GM21447 (cell line): ENCODE measurements at regions not wholly inside any gene's neighbourhood (a gene's known extent, or its start where the extent isn't known, plus 50 kb on each side); places are given as distances from the start of the nearest gene placed in this dataset.

ENCODE experiments used
- ATAC-seq: cut with Tn5 transposase; IDR thresholded peaks from one replicate; pipeline ENCODE4 v1.9.1; 2021; ENCODE audit not compliant: unreplicated experiment

DNA sequence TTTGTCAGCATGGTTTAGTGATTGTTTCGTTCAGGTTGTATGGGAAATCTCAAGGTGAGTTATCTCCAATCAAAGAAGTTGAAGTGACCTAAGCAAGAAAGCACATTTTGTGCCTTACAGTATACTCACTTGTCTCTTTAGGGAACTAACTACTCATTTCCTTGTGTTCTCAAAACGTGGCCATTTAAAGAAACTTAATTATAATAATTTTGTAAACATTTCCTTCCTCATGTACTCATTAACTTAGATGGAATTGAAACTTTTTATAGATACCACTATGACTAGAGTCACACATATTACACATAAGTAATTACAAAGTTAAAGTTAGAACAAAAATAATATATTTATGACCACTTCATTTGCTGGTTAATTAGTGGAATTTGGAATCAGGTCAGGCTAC lies 552.6 kb downstream of the MRPL39 start:
- ATAC-seq, result no peak

DNA sequence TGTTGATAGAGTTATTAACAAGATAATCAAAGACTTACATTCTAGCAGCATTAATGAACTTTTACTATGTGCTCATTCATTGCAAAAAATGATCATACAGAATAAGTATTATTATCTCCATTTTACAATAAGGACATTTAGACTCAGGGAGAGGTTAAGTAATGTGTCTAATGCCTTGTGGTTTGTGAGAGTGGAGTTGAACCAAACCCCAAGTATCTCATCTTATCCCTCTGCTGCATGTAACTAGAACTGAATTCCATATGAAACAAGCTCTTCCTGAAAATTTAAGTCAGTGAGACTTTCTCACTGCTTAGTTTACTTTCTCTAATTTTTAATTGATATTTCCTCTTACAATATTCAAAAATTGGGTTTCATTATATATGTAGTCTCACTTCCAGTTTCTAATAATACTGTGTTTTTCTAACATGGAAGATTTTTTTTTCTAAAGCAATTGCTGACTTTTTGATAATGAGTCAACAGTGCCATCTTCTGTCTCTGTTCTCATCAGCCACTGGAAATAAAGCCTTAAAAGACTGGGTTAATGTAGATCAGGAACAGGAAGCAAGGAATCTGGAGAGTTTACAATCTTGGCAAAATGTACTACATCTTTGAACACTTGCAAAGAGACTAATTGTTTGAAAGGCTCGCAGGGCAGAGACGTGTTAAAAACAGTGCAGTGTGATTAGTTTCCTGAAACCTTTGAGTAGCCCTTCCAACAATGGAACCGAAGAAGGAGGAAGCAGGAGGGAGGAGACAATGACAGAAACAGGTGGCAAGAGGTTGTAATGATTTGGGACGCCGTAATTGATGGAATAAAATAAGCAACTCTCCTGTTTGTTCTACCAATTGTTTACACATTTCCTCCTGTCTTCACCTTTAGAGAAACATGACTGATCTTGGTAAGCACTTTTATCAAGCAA lies 567.6 kb downstream of the MRPL39 start:
- peak; percentile 90 for ATAC-seq

- ATAC-seq, result no peak
Observed at GRCh38 chr21:25036775-25037174, 570.5 kb downstream of the MRPL39 start.

DNA sequence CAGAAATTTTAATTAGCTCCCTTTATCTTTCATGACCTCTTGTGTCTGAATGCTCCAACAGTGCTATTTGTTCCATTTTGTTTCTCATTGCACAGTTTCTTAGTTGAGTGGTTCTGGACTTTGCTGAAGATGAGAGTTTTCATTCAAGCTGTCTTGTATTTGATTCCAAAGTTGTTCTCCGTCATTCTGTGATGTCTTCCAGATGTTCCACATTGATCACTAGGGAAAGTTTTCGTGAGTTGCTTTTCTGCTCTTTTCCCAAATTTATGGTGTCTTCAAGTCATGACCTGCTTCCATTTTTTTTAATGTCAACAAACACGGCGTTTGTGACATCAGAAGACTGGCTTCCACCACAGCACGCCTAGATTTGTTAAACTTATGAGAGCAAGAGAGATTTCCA lies 575.5 kb downstream of the MRPL39 start:
- ATAC-seq, result no peak

- ATAC-seq, result no peak
Observed at GRCh38 chr21:25029580-25029979, 577.7 kb downstream of the MRPL39 start.

DNA sequence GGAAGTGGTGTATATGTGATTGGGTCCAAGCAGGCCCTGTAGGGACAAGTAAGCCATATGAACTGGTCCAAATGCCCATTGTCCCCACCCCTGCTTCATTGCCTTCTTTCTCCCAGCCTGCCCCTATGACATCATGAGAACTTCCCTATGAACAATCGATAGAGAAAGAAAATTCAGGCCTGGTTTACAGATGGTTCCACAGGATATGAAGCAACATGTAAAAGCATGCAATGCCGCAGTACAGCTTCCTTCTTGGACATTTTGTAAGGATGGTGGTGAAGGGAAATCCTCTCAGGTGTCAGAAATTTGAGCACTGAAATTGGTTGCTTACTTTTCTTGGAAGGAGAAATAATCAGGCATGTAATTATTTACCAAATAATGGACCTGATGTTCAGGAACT lies 581.7 kb downstream of the MRPL39 start:
- ATAC-seq, result no peak

DNA sequence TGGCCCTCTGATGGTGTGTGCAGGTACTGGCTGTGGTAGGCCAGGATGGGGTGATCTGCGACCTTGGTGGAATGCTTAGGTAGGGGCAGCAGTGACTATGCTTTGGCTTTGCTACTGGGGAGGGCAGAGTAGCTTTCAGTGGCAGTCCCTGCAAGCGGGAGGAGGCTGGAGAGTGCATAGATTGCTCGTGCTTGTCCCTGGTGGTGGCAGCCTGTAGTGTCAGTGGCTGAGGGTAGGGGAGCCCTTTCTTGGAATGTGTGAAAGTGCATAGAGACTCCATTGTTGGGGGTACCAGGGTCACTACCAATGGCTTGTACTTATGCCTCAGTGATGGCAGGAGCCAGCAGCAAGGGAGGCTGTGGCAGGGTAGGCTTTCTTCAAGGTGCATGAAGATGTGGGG lies 582.6 kb downstream of the MRPL39 start:
- ATAC-seq, result no peak

DNA sequence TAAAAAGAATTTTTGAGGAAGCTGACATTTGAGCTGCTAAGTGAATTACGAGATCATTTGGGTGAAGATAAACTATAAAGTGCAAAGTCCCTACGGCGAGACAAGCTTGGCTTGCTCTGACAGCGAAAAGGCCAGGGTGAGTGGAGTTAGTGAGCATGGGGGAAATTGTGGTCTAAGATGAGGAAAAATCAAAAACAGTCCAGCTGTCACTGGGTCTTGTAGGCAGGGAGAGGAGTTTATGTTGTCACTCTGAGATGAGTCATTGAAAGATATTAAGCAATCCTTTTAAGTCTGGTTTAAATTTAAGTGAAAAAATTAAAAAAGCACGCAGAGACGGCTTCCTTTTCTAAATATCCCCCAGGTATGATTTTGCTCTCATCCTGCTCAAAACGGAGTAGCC lies 601.9 kb downstream of the MRPL39 start:
- ATAC-seq, result no peak

DNA sequence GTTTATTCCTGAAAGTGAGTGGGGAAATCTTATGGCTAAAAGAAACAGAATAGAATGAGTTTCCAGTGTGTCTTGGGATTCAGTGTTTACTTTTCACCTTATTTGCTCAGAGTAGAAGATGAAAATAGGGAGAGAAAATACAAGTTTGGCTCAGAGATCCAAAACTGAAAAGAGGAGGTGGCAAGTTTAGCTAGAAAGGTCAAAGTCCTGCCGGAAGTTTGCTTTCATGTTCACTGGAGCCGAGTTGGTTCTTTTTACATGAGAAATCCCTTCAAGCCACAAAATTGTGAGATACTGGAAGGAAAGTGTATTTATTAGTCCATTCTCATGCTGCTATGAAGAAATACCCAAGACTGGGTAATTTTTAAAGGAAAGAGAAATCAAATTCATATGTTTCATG lies 604.6 kb downstream of the MRPL39 start:
- ATAC-seq, result no peak

GRCh38 chr21:24995216-24995615 lies 612.1 kb downstream of the MRPL39 start:
- ATAC-seq, result no peak

DNA sequence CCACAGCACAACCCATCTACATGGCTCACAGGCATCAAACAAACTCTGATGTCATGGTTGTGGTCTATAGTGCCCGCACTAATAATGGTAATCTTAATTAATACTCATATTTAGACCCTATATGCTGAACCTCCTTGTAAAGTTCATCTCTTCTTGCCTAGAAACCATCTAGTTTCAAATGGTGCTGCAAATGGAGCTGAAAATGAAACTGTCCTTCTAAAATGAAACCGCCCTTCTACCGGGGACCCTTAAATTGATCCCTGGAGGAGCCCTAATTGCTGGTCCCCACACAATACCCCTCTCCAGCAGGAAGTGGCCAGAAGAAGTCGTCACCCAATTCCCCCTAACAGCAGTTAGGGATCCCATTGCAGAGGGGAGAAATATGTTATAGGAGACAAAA lies 612.6 kb downstream of the MRPL39 start:
- no peak for ATAC-seq

DNA sequence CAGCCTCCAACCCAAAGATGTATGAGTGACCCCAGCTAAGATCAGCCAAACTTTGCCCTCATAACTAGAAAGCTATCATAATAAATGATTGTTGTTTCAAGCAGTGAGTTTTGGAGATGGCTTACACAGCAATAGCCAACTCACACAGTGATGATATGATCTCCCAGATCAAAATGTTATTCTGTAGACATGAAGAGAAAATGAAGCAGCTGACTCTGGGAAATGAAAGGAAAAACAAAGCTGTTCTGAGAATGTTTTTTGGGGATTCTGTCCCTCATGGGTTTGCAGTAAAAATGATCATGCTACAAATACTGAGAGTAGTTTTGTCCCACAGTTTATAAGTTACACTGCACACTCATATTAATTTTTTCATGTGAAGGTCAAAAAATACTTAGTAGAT lies 617.8 kb downstream of the MRPL39 start:
- no peak for ATAC-seq

DNA sequence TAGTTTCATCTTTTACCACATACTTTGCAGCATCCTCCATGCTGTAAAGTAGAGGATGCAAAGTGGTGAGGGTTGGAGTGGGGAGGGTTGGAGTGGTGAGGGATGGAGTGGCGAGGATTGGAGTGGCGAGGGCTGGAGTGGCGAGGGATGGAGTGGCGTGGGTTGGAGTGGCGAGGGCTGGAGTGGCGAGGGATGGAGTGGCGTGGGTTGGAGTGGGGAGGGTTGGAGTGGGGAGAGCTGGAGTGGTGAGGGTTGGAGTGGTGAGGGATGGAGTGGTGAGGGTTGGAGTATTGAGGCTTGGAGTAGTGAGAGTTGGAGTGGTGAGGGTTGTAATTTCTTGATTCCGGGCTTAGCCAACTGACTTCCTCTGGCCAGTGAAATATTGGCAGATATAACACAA lies 618.3 kb downstream of the MRPL39 start:
- ATAC-seq, result no peak

- no peak for ATAC-seq
Observed at GRCh38 chr21:24976238-24976637, 631.0 kb downstream of the MRPL39 start.

- ATAC-seq, result no peak
Observed at GRCh38 chr21:24969068-24969467, 638.2 kb downstream of the MRPL39 start.

DNA sequence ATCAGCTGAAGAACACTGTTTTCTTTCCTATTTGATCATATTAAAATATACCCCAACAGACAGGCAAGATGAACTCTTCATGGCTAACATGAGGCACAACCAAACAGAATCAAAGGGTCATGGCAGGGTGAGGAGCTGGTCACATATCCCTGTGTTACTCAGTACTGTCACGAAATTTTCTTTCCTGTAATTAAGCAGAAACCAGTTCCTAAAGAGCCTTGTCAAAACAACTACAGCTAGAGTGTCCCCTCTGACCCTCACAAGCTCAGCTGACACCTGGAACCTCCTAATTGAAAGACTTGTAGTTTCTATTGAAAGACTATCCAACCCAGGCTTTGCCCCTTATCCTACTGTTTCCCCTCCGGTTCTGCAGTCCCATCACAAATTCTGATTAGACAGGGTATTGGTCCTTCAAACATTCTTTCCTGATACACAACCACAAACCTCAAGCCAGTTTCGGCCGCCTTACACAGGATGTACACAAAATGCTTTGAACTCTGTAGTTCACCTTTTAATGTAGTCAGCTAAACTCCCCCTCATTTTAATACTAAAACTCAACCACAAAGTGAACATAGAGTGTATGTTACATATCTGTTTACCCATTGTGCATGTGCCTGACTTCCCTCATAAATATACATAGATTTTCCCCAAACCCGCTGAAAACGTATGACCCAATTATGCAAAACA lies 651.9 kb downstream of the MRPL39 start:
- ATAC-seq, result peak; percentile 91

GRCh38 chr21:24948186-24948585 lies 659.1 kb downstream of the MRPL39 start:
- ATAC-seq, result no peak

DNA sequence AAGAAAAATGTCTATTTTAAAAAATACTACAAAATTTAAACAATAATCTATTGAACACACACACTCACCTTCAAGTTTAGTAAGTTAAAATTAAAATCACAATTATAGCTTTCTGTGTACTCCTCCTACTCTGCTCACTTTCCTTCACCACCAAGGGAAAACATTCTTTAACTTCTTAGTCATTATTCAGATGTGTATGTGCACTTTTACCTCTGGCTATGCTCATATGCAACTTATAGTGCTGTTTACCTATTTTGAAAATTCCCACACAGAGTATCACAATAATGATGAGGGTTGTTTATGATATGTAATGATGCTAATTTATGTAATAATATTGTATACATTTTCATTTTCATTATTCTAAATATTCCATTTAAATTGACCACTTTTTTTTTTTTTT lies 661.4 kb downstream of the MRPL39 start:
- ATAC-seq, result no peak

- no peak for ATAC-seq
Observed at GRCh38 chr21:24941316-24942185, 665.7 kb downstream of the MRPL39 start.

DNA sequence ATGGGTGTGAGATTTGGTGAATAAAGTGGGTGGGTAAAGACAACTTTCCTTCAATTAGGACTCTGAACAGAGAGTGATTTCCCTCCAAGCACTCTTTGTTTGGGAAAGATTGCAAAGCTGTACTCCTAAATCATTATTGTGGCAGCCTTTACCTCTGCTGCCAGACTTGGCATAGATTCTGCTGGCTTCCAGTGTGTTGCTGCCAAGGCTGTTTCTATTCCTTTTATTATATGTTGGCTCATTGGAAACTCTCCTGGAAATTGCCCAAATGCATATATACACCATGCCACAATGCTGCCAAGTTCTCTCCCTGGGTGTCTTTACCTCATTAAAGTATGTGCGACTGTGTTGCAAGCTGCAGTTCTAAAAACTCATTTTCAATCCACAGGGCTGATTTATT lies 668.0 kb downstream of the MRPL39 start:
- ATAC-seq, result no peak

DNA sequence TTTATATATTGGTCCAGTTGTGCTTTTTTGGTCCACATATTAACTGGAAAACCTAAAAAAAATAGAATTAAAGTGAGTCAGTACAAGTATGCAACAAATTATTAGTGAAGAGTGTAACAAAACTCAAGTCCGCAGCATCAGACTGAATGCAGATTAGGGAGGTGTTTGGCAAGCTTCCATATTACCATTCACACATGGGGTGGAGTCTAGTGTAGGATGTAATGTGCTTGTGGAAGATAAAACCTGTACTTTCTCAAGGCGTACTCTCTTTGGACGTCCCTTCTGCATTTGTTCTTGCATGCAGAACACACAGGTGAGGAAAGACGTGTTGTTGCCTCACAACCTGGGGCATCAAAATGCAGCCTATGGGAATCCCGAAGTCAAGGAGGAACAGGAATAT lies 668.7 kb downstream of the MRPL39 start:
- no peak for ATAC-seq
